Esophagus muscularis mucosa (tissue), 4 donors: ENCODE measurements at regions not wholly inside any gene's neighbourhood (a gene's known extent, or its start where the extent isn't known, plus 50 kb on each side); places are given as distances from the start of the nearest gene placed in this dataset.

Experiments
- EP300 ChIP-seq: sonication (generic); formaldehyde crosslinking; IDR thresholded peaks from one replicate; pipeline ENCODE4 v1.6.1; 2017; ENCODE audit warnings: antibody characterized with exemption
- POLR2A ChIP-seq: fragments of 450-650 bp; IDR thresholded peaks from one replicate; pipeline ENCODE4 v1.6.1; 2017; ENCODE audit warnings: antibody characterized with exemption, moderate library complexity, mild to moderate bottlenecking, low read depth
- POLR2AphosphoS5 ChIP-seq, 2 donors: sonication (generic); formaldehyde crosslinking; IDR thresholded peaks; one replicate each; pipeline ENCODE4 v1.6.1; 2017; ENCODE audit warnings: antibody characterized with exemption in 2 of 2
- TF ChIP-seq, protein P1 (sequence below), 3 experiments: fragments of 200-600 bp in 2 of 3; fragments of 450-650 bp in 1 of 3; sonication (generic) in 2 of 3; IDR thresholded peaks; one replicate each; pipeline ENCODE4 v1.5.1; 2017 to 2019; ENCODE audit warnings: antibody characterized with exemption in 3 of 3, mild to moderate bottlenecking in 2 of 3, moderate library complexity in 1 of 3

DNA sequence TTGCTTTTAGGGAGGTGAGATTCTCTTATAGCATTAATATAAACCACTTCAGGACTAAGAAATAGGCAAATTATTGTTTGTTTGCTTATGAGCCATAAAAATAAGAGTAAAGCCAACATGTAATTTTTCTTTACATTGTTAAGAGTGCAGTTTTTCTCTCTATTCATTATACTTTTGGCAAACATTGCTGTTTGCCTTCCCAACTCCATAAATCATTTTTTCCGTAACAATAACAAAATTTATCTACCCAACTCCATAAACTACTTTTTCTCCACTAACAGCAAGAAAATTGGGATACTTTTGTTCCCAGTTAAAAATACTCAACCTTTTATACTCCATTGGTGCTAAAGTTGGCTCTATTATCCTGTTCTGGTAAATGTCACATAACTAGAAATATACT, 229.7 kb upstream of the GPRIN3 start:
- no peak for TF ChIP-seq POLR2A
- TF ChIP-seq, protein P1, sequence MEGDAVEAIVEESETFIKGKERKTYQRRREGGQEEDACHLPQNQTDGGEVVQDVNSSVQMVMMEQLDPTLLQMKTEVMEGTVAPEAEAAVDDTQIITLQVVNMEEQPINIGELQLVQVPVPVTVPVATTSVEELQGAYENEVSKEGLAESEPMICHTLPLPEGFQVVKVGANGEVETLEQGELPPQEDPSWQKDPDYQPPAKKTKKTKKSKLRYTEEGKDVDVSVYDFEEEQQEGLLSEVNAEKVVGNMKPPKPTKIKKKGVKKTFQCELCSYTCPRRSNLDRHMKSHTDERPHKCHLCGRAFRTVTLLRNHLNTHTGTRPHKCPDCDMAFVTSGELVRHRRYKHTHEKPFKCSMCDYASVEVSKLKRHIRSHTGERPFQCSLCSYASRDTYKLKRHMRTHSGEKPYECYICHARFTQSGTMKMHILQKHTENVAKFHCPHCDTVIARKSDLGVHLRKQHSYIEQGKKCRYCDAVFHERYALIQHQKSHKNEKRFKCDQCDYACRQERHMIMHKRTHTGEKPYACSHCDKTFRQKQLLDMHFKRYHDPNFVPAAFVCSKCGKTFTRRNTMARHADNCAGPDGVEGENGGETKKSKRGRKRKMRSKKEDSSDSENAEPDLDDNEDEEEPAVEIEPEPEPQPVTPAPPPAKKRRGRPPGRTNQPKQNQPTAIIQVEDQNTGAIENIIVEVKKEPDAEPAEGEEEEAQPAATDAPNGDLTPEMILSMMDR (IDR thresholded peaks at IDR 0.05) = no peak
- no peak for TF ChIP-seq EP300
- TF ChIP-seq POLR2AphosphoS5 (IDR thresholded peaks at IDR 0.05) = no peak
